Inflammatory macrophage treated with lipopolysaccharide for 4 hours (primary cell): ENCODE measurements at regions not wholly inside any gene's neighbourhood (a gene's known extent, or its start where the extent isn't known, plus 50 kb on each side); places are given as distances from the start of the nearest gene placed in this dataset.

Experiments
- DNase-seq: peaks from one replicate; pipeline ENCODE4 v3.0.0-alpha.2; 2020

DNA sequence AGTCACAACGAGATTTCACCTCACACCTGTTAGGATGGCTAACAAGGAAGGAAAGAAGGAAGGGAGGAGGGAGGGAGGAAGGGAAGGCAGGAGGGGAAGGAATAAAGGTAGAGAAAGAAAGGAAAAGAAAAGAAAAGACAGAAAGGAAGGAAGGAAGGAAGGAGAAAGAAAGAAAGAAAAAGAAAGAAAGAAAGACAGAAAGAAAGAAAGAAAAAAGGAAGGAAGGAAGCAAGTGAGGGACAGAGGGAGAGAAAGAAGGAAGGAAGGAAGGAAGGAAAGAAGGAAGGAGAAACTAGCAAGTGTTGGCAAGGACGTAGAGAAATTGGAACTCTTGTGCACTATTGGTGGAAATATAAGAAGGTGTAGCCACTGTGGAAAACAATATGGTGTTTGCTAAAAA is 52.2 kb downstream of the CCDC185 start:
- DNase-seq = no peak

DNA sequence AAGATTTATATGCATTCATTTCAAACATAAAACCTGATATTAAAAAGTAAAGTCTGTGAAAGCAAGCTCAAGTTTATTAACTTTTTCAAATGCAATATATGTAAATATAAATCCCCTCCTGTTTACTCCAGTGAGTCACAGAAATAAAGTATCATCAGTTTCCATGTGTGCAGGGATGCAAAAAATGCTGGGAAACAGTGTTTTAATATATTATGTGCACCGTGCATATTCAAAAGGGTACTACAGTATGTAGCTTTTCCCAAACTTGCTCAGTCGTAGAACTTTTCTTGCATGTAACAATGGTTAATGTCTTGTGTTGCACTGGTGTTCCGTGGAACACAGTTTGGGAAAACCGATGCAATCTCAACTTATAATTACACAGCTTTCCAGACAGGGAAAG is 60.7 kb downstream of the CCDC185 start:
- DNase-seq = no peak

DNA sequence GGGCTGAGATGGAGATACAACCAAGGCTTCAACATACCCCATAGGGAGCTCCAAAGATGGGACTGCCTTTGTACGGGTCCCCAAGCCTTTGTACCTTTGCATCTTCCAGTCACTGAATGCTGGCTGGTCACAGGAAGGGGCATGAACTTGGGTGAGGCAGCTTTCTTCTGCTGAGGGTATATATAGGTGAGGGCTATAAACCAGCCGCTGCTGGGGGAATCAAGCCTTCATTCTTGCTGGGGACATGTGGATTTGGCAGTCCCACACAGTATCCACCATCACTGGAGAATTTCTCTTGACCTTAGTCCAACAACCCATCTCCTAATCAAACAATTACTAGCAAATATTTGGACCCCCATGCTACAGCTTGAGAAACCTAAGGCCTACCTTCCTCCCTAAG is 61.7 kb downstream of the CCDC185 start:
- DNase-seq = no peak

DNA sequence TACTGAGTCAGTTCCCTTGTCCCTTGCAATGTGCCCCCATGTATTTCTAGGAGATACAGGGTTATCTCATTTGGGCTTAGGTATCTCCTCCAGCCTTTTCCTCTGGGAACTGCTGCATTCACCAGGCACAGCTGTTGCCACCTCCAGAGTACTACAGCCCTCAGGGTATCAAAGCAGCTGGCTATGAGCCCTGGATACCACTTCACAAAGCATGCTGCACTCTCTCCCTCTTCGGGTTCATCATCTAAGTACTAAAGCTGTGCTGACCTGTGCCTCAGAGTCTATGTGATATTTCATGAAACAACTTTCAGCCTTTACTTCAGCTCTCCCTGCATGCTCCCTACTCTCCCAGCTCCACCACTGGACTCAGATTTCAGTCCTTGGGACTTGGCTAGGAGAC is 62.3 kb downstream of the CCDC185 start:
- DNase-seq = no peak

DNA sequence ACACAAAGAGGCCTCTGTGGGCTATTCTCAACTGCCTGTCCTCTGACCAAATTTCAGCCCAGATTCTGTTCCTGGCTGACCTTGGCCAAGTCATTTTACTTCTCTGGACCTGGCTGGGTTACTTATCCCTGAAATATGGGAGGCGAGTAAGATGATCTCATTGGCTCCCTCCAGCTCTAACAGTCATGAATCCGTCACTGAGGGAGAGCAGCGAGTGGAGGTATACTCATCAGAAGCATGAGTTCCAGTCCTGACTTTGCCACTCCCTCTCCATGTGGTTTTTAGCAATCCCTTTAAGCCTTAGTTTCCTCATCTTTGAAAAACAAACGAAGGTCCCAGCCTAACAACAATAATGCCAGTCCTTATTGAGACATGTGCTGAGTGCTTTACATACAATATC is 63.5 kb downstream of the CCDC185 start:
- DNase-seq = no peak

DNA sequence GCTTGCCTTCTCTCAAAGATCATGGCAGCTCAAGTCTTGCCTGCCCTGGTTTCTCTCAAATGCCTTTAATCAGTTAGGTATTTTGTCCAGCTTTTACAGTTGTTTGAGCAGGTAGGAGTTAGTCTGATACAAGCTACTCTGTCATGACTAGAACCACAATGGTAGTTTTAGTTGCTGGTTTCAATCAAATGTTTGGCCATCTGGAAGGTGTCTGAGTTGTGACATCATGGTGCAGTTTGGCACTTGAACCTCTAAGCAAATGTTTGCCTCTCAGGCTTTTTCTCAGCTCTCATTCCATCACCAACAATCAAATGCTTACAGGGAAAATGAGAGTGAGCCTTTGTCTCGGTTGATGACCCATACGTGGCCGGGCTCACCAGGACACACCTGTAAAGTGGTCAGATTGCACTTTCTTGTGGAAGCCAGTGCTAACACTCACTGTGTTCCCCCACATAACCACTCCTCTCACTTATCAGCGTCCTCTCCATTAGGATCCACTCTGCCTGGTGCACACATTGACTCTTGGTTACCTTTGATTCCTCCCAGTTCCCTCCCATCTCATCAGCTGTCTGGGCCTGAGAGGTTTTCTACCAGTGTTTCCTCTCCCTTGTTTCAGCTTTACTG is 67.5 kb downstream of the CCDC185 start:
- no peak for DNase-seq

DNA sequence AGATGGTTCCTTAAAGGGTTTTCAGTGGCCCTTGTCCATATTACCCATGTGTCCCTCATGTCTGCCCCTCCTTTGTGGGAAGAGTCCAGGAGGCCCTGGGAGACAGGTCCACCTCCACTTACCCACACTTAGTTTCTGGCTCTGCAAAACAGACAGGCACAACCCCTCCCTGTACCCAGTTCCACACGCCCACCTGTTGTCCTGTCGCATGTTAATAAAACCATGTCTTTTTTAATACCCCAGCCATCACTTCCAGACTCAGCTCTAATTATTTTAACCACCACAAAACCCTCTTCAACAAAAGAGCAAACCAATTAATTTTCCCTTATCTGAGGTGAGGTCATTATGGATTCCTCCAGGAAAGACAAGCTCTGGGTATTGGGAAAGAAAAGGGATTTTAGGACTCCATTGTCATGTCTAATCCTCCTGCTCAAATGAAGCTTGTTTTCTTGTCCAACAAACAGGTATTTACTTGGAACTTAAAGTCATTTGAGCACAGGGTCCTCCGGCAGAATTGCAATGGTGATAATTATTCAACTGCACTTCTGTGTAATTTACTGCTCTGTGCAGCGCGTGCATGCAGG is 68.9 kb downstream of the CCDC185 start:
- no peak for DNase-seq

DNA sequence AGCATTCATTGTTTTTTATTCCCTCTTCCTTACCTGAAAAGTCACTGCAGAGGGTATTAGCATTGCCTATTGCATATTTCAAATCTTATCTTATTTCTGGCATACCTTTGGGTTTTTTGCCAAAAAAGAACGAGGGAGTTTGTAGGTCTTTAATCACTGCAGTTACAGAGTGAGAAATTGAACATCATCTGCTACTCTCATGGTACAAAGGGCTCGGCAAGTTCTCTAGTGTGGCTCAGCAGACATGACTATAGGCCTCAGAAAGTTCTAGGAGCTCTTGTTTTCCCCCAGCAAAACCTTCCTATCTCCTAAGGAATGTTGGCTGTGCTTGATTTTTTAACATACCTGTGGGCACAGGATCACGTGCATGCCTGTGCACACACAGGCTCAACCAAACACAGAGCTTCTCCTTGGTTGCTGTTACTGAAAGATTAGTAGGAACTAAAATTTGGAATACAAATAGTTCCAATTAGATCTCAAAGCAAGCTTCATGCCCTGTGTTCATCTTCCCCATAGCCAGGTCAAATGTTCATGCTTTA is 69.7 kb downstream of the CCDC185 start:
- no peak for DNase-seq

DNA sequence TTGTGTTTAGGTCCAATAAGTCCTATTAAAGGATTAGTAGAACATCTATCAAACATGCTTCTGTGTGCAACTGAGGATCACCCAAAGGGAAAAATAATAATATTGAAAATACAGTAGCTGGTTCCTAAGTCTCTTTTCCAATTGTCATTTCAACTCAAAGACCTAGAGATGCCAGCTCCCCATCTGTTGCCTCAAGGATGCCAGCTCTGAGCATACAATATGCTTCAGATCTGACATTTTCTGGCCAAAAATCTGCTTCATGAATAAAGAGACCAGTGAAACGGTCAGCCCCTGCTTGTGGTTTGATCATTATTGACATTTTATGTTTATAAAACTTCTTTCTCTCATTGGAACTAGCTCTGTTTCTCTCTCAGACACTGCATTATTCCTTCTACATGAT is 72.9 kb downstream of the CCDC185 start:
- no peak for DNase-seq

DNA sequence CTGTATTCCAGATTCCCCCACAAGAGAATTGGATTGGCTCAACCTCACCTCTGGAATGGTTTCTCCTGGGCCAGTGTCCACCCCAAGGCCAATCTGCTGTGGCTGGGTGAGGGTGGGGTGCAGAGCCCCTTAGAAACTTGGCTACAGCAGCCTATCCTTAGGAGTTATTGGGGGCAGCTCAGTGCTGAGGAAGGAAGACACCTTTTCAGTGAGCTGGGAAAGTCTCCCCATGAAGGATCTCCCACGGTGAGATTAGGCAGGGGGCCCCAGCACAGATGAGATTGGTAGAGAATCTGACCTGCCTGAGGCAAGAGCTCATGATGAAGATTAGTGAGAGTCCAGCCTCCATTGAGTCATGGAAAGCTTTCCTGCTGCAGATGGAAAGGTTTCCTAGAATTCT is 78.4 kb downstream of the CCDC185 start:
- no peak for DNase-seq

DNA sequence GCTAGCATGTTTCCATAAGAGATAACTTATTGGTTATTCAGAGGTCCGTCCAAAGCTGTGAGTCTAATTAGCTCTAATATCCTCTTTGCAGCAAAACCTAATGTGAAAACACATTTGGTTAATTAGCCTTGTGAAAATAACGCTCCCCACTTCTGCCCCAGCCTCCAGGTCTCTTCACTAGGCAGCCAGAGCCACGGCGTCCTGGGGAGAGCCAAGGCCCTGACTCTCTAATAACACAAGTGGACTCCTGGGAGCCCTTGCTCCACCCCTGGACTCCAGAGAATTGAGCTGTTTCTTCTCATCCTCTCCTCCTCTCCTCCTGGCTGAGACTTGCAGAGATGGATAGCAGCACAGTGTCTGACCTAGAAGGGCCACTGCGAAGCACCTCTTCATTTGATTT is 78.8 kb downstream of the CCDC185 start:
- no peak for DNase-seq

DNA sequence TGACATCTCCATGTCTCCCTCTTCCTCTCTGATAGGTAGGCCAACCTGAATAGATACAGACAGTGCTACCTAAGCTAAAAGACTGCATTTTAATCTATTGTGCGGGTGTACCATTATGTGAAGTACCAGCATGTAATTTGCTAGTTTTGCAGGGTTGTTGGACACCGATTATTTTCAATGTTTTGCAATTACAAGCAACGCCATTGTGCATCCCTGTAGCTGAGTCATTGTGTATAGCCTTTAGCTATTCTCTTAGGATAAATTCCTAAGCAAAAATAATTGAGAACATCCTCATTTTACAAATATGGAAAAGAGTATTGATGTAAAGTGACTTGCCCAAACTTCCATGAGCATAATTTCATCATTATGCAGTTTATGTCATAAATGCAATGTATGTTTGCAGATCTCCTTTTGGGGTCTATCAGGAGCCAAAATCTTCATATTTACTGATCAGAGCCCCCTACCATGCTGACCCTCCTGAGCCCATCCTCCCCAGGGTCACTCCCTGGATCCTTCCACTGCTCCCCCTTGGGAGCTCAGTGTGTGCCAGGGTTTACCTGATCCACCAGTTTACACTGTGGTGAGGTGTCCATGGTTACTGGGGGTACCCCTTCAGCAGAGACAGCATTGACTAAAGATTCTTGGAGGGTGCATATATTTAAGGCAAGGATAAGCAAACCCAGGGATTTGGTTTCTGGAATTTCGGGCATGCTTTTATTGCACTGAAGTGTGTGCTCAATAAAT is 80.6 kb downstream of the CCDC185 start:
- DNase-seq = no peak

DNA sequence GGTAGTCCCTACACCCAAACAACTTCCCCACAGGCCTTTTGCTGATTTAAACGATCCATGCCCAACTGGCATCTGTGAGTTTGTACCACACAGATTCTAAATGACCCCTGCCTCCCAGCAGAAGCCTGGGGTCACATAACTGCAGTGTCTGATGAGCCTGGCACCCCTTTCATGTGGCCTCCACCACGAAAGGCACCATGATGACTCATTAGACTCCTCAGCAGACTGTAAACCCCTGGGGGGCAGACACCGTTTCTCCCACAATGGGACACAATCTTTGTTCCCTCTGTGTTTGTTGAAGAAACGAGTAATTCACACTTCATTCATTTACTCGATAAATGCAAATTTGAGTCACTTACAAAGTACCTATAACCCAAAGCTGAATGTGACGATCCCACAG is 81.6 kb downstream of the CCDC185 start:
- DNase-seq = no peak

DNA sequence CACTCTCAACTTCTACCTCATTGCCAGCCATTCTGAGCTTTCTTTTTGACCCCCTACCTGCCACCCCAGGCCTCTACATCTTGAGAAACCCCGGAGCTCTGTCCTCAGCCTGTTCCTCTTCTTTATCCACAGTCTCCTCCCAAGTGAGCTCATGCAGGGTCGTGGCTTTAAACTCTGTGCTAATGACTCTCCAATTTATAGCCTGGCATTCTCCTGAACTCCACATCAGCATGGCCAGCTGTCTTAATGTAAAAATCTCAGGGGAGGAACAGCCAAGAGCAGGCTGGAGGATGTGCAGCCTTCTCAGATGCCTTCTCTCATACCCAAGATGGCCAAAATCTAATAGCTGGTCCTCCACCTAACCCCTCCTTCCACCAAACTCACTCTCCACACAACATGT is 84.2 kb downstream of the CCDC185 start:
- DNase-seq = no peak

DNA sequence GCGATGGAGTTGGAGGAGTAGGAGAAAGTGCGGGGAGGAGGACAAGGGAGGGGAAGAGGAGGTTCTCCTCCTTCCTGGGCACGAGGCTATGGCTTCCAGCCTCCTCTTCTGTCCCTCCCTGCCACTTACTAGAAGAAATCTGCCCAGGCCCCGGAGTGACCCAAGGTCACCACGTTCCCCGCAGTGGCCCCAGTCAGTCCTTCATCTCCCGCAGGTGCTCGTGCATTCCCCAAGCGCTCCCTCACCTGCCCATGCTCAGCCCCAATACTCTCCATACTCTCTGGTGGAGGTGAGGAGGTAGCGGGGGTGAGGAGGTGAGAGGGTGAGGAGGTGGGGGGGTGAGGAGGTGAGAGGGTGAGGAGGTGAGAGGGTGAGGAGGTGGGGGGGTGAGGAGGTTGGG is 85.4 kb downstream of the CCDC185 start:
- no peak for DNase-seq

DNA sequence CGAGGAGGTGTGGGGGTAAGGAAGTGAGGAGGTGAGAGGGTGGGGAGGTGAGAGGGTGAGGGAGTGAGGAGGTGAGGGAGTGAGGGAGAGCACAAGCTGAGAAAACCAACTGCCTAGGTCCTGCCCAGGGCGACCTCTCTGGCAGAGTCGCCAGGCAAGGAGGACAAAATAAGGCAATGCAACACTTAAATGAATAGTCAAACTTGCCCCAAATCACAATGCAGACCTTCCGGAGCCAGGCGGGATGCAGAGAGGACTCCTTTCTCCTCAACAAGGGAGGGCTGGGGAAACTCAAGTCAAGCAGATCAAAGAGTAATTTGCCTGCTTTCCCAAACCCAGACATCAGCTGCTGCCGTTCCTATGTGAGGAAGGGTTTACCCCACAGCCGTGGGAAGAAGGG is 86.0 kb downstream of the CCDC185 start:
- no peak for DNase-seq

DNA sequence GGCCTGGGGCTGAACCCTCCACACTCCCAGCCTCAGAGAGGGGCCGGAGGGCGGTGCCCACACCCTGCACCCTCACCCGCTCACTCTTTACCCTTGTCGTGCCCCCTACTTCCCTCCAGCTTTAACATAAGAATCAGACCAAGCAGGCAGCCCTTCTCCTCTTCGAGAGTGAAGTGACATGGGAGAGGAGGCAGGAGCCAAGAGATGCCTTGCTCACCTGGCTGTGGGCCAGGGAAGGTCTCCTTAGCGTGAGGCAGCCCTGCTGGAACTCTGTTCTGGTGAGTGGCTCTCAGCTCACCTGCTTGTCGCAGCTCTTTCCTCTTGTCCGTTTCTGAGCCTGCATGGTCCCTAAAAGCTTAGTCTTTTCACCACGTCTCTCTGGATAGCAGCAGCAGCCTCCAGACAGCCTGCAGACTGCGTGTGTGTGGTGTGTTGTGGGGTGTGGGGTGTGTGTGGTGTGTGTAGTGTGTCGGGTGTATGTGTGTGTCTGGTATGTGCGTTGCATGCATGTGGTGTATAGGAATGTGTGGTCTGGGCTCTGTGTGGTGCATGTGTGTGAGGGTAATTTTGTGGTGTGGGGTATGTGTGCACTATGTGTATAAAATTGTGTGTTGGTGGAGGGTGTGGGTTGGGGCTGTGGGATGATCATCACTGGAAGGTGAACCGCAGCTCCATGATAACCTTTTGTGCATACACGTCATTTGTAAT is 86.7 kb downstream of the CCDC185 start:
- no peak for DNase-seq

DNA sequence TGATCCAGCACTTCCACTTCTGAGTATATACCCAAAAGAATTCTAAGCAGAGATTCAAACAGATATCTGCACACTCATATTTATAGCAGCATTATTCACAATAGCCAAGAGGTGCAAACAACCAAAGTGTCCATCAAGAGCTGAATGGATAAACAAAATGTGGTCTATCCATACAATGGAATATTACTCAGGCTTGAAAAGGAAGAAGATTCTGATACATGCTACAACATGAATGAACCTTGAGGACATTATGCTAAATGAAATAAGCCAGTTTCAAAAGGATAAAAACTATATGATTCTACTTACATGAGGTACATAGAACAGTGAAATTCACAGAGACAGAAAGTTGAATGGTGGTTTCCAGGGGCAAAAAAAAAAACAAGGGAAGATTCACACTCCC is 88.9 kb downstream of the CCDC185 start:
- no peak for DNase-seq

DNA sequence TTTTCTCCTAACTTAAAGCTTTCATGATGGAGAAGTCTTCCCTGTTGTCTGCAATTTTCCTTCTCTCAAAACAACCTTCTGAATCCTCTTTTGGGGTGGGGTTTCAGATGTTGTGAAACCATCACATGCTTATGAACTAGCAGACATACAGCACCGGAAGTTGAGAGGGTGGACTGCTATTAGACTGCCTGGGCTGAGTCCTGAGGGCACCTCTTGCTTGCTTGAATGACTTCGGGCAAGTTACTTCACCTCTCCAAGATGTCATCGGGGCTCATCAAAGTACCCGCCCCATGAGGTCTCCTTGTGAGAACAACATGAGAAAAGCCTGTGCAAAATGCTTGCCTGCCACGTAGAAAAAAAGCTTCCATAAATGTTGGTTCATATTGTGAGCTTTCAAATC is 89.6 kb downstream of the CCDC185 start:
- DNase-seq = peak; percentile 52

DNA sequence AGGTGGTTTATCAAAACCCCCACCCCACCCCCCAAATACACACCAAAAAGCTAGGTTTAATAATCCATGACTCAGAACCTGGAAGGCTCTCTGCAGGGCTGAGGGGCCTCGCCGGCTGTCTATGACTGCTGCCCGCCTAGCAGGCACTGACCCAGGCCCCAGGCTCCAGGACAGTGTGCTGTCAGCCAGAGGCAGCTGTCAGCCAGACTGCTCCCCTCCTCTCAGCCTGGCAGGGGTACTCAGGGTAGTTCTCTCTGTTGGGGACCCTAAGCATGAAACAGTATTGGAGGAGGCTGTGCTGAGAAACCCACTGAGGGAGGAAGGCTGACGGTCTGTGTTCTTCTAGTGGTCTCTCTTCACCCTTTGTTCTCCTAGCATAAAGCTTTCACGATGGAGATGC is 90.3 kb downstream of the CCDC185 start:
- no peak for DNase-seq

DNA sequence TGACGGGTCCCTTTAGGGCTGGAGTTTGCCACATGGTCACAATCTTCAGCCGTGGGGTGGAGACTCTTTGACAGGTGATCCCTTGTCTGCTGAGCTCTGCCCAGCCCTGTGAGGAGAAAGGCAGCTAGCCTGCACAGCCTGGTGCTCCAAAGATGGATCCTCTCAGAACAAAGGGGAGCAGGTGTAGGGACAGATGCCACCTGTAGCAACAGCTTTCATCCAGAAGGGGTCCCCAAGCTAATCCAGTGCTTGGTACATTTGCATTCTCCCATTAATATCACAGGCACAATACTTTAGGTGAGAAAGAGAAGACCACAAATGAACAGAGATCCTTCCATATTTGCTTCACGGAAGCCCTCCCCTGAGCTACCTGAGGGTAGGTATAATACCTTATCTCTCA is 93.2 kb downstream of the CCDC185 start:
- DNase-seq = no peak

DNA sequence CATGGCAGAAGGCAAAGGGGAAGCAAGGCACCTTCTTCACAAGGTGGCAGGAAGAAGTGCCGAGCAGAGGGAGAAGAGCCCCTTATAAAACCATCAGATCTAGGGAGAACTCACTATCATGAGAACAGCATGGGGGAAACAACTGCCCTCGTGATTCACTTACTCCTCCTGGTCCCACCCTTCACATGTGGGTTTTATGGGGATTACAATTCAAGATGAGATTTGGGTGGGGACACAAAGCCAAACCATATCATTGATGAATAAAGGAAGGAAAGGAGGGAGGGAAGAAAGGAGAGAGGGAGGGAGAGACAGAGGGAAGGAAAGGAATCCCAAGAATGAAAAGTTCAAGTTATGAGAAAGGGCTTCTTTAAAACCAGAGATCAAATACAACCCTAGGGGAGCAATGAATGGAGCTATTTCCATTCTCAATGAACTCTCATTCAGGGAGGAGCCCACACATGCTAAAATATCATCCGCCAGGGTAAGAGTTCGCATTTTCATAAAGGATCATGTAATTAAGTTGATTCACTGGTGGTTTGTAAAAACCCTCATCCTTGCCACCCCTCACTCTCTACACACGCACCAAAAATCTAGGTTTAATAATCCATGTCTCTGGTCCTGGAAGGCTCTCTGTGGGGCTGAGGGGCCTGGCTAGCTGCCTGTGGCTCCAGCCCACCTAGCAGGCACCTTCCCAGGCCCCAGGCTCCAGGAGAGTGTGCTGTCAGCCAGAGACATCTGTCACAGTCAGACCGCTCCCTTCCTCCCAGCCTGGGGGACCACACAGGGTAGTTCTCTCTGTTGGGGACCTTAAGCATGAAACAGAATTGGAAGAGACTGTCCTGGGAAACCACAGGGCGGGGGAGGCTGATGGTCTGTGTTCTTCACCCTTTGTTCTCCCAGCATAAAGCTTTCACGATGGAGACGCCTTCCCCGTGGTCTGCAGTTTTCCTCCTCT is 94.0 kb downstream of the CCDC185 start:
- no peak for DNase-seq

DNA sequence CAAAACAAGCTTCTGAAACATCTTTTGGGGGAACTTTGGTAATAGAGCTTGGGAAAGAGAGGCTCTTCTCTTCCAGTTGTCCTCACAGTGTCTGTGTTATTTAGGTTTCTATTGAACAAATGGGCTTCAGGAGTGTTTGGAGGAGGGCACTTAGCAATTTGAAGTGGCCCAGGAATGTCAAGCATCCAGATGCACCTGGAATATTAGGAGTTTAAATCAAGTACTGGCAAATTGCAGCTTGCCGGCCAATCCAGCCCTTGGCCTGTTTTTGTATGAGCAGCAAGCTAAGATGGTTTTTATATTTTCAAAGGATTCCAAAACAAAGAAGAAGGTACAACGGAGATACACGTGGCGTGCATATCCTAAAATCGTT is 94.7 kb downstream of the CCDC185 start:
- DNase-seq = no peak
